Endothelial cell of umbilical vein (primary cell): ENCODE measurements at regions not wholly inside any gene's neighbourhood (a gene's known extent, or its start where the extent isn't known, plus 50 kb on each side); places are given as distances from the start of the nearest gene placed in this dataset.

Source experiments
- BruUV-seq: library from RNA; stranded (reverse); fragments of 400-500 nt; replicated peaks from 2 replicates; lab custom pipeline; 2021; lab: Mats Ljungman, UMichigan
- CTCF ChIA-PET: fragments of 300-600, 350-600 bp; sonication (Branson Sonifier 250); formaldehyde crosslinking; loops from one replicate; lab custom pipeline; 2021; ENCODE audit warnings: antibody characterized with exemption, inconsistent platforms; lab: Charles Lee
- POLR2A ChIA-PET: fragments of 300-600, 350-600 bp; sonication (Branson Sonifier 250); formaldehyde crosslinking; loops from one replicate; lab custom pipeline; 2021; ENCODE audit warnings: antibody characterized with exemption, inconsistent platforms; lab: Charles Lee
- DNase-seq: peaks from one replicate; pipeline ENCODE4 v3.0.0-alpha.2; 2011; ENCODE audit warnings: low read depth, low spot score
- FAIRE-seq: peaks from 2 replicates; lab custom pipeline; 2011; peaks lifted over from hg19 to GRCh38; lab: Jason Lieb, UNC
- H2AFZ ChIP-seq: 2 replicates; pipeline ENCODE4 v1.6.0; 2012; ENCODE audit warnings: low read depth, low read length, control low read depth, inconsistent platforms
- H3K27ac ChIP-seq: 2 replicates; pipeline ENCODE4 v1.5.1; 2011; ENCODE audit warnings: low read depth, mild to moderate bottlenecking, control low read depth, low read length, moderate library complexity; ENCODE audit not compliant: insufficient read depth
- H3K27me3 ChIP-seq, 2 experiments: 2 replicates each; pipeline versions ENCODE4 v1.6.0 to v1.6.1; 2011; ENCODE audit warnings: low read length in 2 of 2, mixed read lengths in 1 of 2; ENCODE audit not compliant: control insufficient read depth in 2 of 2, insufficient read depth in 2 of 2
- H3K36me3 ChIP-seq, 2 experiments: 2 replicates in 1 of 2; 3 replicates in 1 of 2; pipeline ENCODE4 v1.5.1; 2011; ENCODE audit warnings: low read length in 2 of 2, mild to moderate bottlenecking in 1 of 2, moderate library complexity in 1 of 2; ENCODE audit not compliant: control insufficient read depth in 2 of 2, insufficient read depth in 2 of 2; ENCODE audit errors: extremely low read depth in 1 of 2
- H3K4me1 ChIP-seq: 3 replicates; pipeline ENCODE4 v1.5.1; 2011; ENCODE audit warnings: mild to moderate bottlenecking, low read length; ENCODE audit not compliant: control insufficient read depth, insufficient read depth; ENCODE audit errors: extremely low read depth
- H3K4me2 ChIP-seq: 2 replicates; pipeline ENCODE4 v1.6.1; 2011; ENCODE audit warnings: low read length, control low read depth, mixed read lengths; ENCODE audit not compliant: insufficient read depth
- H3K4me3 ChIP-seq, 3 experiments: fragments of 200-600 bp in 1 of 3; sonication (generic), shearing (Covaris generic) in 1 of 3; replicated peaks in 1 of 3; 2 replicates each; pipeline ENCODE4 v1.5.1; 2011 to 2016; ENCODE audit warnings: control low read depth in 3 of 3, low read length in 3 of 3, mild to moderate bottlenecking in 2 of 3, inconsistent platforms in 1 of 3, low read depth in 1 of 3, moderate library complexity in 1 of 3; ENCODE audit not compliant: insufficient read depth in 1 of 3
- H3K79me2 ChIP-seq: 2 replicates; pipeline ENCODE4 v1.6.0; 2012; ENCODE audit warnings: low read length, inconsistent platforms; ENCODE audit not compliant: control insufficient read depth, insufficient read depth
- H3K9ac ChIP-seq: replicated peaks from 2 replicates; pipeline ENCODE3; 2011; ENCODE audit warnings: low read length, control low read depth; ENCODE audit not compliant: insufficient read depth; ENCODE audit errors: extremely low read depth
- H3K9me1 ChIP-seq: replicated peaks from 3 replicates; pipeline ENCODE4 v1.6.0; 2011; ENCODE audit warnings: mild to moderate bottlenecking, low read length; ENCODE audit not compliant: control insufficient read depth, insufficient read depth; ENCODE audit errors: extremely low read depth
- H3K9me3 ChIP-seq: replicated peaks from 2 replicates; pipeline ENCODE4 v1.5.1; 2012; ENCODE audit warnings: low read length, inconsistent platforms; ENCODE audit not compliant: control insufficient read depth, insufficient read depth
- H4K20me1 ChIP-seq: replicated peaks from 2 replicates; pipeline ENCODE3; 2011; ENCODE audit warnings: mild to moderate bottlenecking, low read length; ENCODE audit not compliant: control insufficient read depth, insufficient read depth; ENCODE audit errors: extremely low read depth
- EZH2 ChIP-seq: IDR thresholded peaks from 2 replicates; pipeline ENCODE4 v1.6.1; 2012; ENCODE audit warnings: borderline replicate concordance, low read depth, mild to moderate bottlenecking, moderate library complexity, low read length, inconsistent platforms; ENCODE audit not compliant: severe bottlenecking
- FOS ChIP-seq: IDR thresholded peaks from 2 replicates; pipeline ENCODE4 v1.6.1; 2011; ENCODE audit warnings: mild to moderate bottlenecking, low read length, moderate library complexity, borderline replicate concordance; ENCODE audit not compliant: insufficient read depth
- GATA2 ChIP-seq: IDR thresholded peaks from 2 replicates; pipeline ENCODE4 v1.7.0; 2011; ENCODE audit warnings: low read depth, mild to moderate bottlenecking, moderate library complexity, mixed read lengths, low read length; ENCODE audit not compliant: insufficient read length, insufficient read depth
- JUN ChIP-seq: IDR thresholded peaks from 2 replicates; pipeline ENCODE4 v1.6.1; 2011; ENCODE audit warnings: borderline replicate concordance, low read depth; ENCODE audit not compliant: insufficient read length, insufficient read depth
- MYC ChIP-seq: IDR thresholded peaks from one replicate; pipeline ENCODE4 v1.6.1; 2011; ENCODE audit warnings: mild to moderate bottlenecking, low read depth, low read length
- POLR2A ChIP-seq: IDR thresholded peaks from 2 replicates; pipeline ENCODE4 v1.6.1; 2012; ENCODE audit warnings: low read depth, mild to moderate bottlenecking, control low read depth, low read length
- POLR2AphosphoS5 ChIP-seq: IDR thresholded peaks from 2 replicates; pipeline ENCODE4 v1.6.1; 2012; ENCODE audit warnings: low read depth, mild to moderate bottlenecking, control low read depth, low read length, moderate library complexity; ENCODE audit not compliant: insufficient read depth
- dilution Hi-C: fragments of 300-500 bp; cut with MboI; formaldehyde crosslinking; loops from one replicate; pipeline ENCODE4 v1.15.0; 2019; ENCODE audit warnings: low sequenced_read_pairs; ENCODE audit not compliant: extremely low pct_ligation_motif_present
- intact Hi-C: fragments of 100-400 bp; cut with micrococcal nuclease; formaldehyde crosslinking; loops from one replicate; pipeline ENCODE4 v1.10.0; 2022
- TF ChIP-seq, protein P1 (sequence below): IDR thresholded peaks from 2 replicates; pipeline ENCODE4 v1.6.1; 2011; ENCODE audit not compliant: insufficient read depth, insufficient read length
- TF ChIP-seq, protein P2 (sequence below), 2 donors: IDR thresholded peaks; 1 replicate in 1 of 2; 2 replicates in 1 of 2; pipeline ENCODE4 v1.5.1; 2011; ENCODE audit warnings: low read length in 2 of 2, mild to moderate bottlenecking in 2 of 2, moderate library complexity in 2 of 2, control low read depth in 1 of 2, inconsistent platforms in 1 of 2, low read depth in 1 of 2; ENCODE audit not compliant: insufficient read depth in 1 of 2; ENCODE audit errors: extremely low read depth in 1 of 2

DNA sequence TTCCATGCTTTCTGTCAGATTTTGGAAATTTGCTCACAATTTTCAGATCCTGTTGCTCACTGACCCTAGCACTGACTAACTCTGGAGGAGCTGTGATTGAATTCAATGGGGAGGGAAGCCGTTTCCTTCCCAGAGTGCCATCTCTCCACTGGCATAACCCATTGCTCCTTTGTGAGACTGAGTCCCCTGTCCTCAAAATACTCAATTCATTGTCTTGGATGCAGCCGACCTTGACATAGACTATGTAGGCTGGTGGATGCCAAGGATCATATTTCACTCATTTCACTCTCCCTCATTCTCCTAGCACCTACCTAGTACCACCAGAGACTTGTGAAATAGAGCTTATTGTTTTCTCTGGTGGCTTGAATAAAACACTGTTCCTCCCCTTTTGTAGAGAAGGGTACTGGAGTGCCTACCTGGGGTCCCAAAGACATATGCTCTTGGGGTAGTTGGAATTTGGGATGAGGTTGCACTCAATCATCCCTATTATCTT is 511.3 kb upstream of the ZMIZ1 start:
- TF ChIP-seq, protein P1, sequence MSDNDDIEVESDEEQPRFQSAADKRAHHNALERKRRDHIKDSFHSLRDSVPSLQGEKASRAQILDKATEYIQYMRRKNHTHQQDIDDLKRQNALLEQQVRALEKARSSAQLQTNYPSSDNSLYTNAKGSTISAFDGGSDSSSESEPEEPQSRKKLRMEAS = no peak
- TF ChIP-seq GATA2 (no peak), FOS (no peak), JUN (no peak), EZH2 (no peak), MYC (no peak), POLR2AphosphoS5 (no peak), POLR2A (no peak)
- TF ChIP-seq, protein P2, sequence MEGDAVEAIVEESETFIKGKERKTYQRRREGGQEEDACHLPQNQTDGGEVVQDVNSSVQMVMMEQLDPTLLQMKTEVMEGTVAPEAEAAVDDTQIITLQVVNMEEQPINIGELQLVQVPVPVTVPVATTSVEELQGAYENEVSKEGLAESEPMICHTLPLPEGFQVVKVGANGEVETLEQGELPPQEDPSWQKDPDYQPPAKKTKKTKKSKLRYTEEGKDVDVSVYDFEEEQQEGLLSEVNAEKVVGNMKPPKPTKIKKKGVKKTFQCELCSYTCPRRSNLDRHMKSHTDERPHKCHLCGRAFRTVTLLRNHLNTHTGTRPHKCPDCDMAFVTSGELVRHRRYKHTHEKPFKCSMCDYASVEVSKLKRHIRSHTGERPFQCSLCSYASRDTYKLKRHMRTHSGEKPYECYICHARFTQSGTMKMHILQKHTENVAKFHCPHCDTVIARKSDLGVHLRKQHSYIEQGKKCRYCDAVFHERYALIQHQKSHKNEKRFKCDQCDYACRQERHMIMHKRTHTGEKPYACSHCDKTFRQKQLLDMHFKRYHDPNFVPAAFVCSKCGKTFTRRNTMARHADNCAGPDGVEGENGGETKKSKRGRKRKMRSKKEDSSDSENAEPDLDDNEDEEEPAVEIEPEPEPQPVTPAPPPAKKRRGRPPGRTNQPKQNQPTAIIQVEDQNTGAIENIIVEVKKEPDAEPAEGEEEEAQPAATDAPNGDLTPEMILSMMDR (IDR thresholded peaks at IDR 0.05; ENCODE audit: extremely low read depth in 1 of 2, insufficient read depth in 1 of 2, low read depth in 1 of 2, low read length in 2 of 2) = no peak
- Histone ChIP-seq H3K4me2 (no peak overlapping the region), H3K79me2 (no peaks in the 10 kb centered on the region), H3K27me3 (peaks cover 0 to 2% of the 10 kb centered on the region in 2 experiments), H3K4me3 (no peak overlapping the region), H4K20me1 (no peaks in the 10 kb centered on the region), H3K4me1 (no peaks in the 10 kb centered on the region), H3K27ac (no peak overlapping the region), H3K9me1 (no peaks in the 10 kb centered on the region), H2AFZ (no peak overlapping the region), H3K9me3 (no peaks in the 10 kb centered on the region), H3K36me3 (no peaks in the 10 kb centered on the region), H3K9ac (no peak overlapping the region)
- intact Hi-C loops (no loop called here), dilution Hi-C loops (no loop called here)
- DNase-seq (no peak), FAIRE-seq (no peak)
- no TSS peak for BruUV-seq
- POLR2A ChIA-PET = no interaction called here
- CTCF ChIA-PET = no interaction called here
